ENCODE measurements at regions not wholly inside any gene's neighbourhood (a gene's known extent, or its start where the extent isn't known, plus 50 kb on each side); places are given as distances from the start of the nearest gene placed in this dataset.

GRCh38 chr4:131411393-131411792 lies 1737.7 kb upstream of the PCDH10 start:
- Mint-ChIP-seq H3K27ac (ENCODE audit: unreplicated experiment) (no peak overlapping the region), H3K9me3 (ENCODE audit: unreplicated experiment) (no peaks in the 10 kb centered on the region), H3K27me3 (ENCODE audit: unreplicated experiment) (no peaks in the 10 kb centered on the region), H3K4me1 (ENCODE audit: low read depth, unreplicated experiment) (no peaks in the 10 kb centered on the region), H3K36me3 (ENCODE audit: unreplicated experiment) (peaks cover 12% of the 10 kb centered on the region), H3K4me3 (ENCODE audit: unreplicated experiment) (no peak overlapping the region)
- TF ChIP-seq CTCF (IDR thresholded peaks at IDR 0.05; ENCODE audit: partially characterized antibody, unreplicated experiment), result no peak
- DNase-seq, result no peak

GRCh38 chr4:131419147-131419546 lies 1729.9 kb upstream of the PCDH10 start:
- no peak for TF ChIP-seq CTCF (IDR thresholded peaks at IDR 0.05; ENCODE audit: partially characterized antibody, unreplicated experiment)
- Mint-ChIP-seq H3K36me3 (ENCODE audit: unreplicated experiment) (no peaks in the 10 kb centered on the region), H3K9me3 (ENCODE audit: unreplicated experiment) (no peaks in the 10 kb centered on the region), H3K27me3 (ENCODE audit: unreplicated experiment) (peaks cover 2% of the 10 kb centered on the region), H3K27ac (ENCODE audit: unreplicated experiment) (no peak overlapping the region), H3K4me1 (ENCODE audit: low read depth, unreplicated experiment) (no peaks in the 10 kb centered on the region), H3K4me3 (ENCODE audit: unreplicated experiment) (no peak overlapping the region)
- no peak for DNase-seq

GRCh38 chr4:131426023-131426758 lies 1722.9 kb upstream of the PCDH10 start:
- Mint-ChIP-seq H3K36me3 (ENCODE audit: unreplicated experiment) (no peaks in the 10 kb centered on the region), H3K9me3 (ENCODE audit: unreplicated experiment) (peaks cover 1% of the 10 kb centered on the region), H3K4me3 (ENCODE audit: unreplicated experiment) (no peak overlapping the region), H3K27ac (ENCODE audit: unreplicated experiment) (no peak overlapping the region), H3K27me3 (ENCODE audit: unreplicated experiment) (no peaks in the 10 kb centered on the region), H3K4me1 (ENCODE audit: low read depth, unreplicated experiment) (no peaks in the 10 kb centered on the region)
- no peak for TF ChIP-seq CTCF (IDR thresholded peaks at IDR 0.05; ENCODE audit: partially characterized antibody, unreplicated experiment)
- no peak for DNase-seq

GRCh38 chr4:131427000-131427399 lies 1722.1 kb upstream of the PCDH10 start:
- Mint-ChIP-seq H3K36me3 (ENCODE audit: unreplicated experiment) (no peaks in the 10 kb centered on the region), H3K27ac (ENCODE audit: unreplicated experiment) (no peak overlapping the region), H3K4me3 (ENCODE audit: unreplicated experiment) (no peak overlapping the region), H3K27me3 (ENCODE audit: unreplicated experiment) (no peaks in the 10 kb centered on the region), H3K4me1 (ENCODE audit: low read depth, unreplicated experiment) (no peaks in the 10 kb centered on the region), H3K9me3 (ENCODE audit: unreplicated experiment) (peaks cover 1% of the 10 kb centered on the region)
- no peak for DNase-seq
- TF ChIP-seq CTCF (IDR thresholded peaks at IDR 0.05; ENCODE audit: partially characterized antibody, unreplicated experiment), result no peak

- Mint-ChIP-seq H3K27ac (ENCODE audit: unreplicated experiment) (no peak overlapping the region), H3K4me1 (ENCODE audit: low read depth, unreplicated experiment) (no peaks in the 10 kb centered on the region), H3K36me3 (ENCODE audit: unreplicated experiment) (no peaks in the 10 kb centered on the region), H3K27me3 (ENCODE audit: unreplicated experiment) (no peaks in the 10 kb centered on the region), H3K4me3 (ENCODE audit: unreplicated experiment) (no peak overlapping the region), H3K9me3 (ENCODE audit: unreplicated experiment) (no peaks in the 10 kb centered on the region)
- DNase-seq, result no peak
- TF ChIP-seq CTCF (IDR thresholded peaks at IDR 0.05; ENCODE audit: partially characterized antibody, unreplicated experiment), result no peak
These were observed 1718.8 kb upstream of the PCDH10 start for GRCh38 chr4:131430302-131430701.

Measured in glutamatergic neuron (in vitro differentiated cells).